ENCODE measurements at regions not wholly inside any gene's neighbourhood (a gene's known extent, or its start where the extent isn't known, plus 50 kb on each side); places are given as distances from the start of the nearest gene placed in this dataset.

DNA sequence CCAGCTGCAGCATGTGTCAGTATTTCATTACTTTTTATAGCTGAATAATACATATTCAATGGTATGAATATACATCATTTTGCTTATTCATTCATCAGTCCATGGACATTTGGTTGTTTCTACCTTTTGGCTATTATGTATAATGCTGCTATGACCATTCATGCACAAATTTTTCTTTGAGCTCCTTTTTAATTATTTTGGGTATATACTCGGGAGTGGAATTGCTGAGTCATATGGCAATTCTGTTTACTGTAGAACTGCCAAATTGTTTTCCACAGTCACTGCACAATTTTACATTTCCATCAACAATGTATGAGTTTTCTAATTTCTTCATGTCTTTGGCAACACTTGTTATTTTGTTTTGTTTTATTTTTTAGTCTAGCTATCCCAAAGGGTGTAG, 405.9 kb upstream of the PITX2 start:
- no peak for TF ChIP-seq TCF12 (IDR thresholded peaks at IDR 0.05; ENCODE audit: low read depth, low read length)
- no peak for TF ChIP-seq POLR2AphosphoS5 (IDR thresholded peaks at IDR 0.05; ENCODE audit: low read depth, low read length)
- no peak for TF ChIP-seq POU5F1 (IDR thresholded peaks at IDR 0.05; ENCODE audit: low read depth, low read length)
- no peak for TF ChIP-seq KDM1A (IDR thresholded peaks at IDR 0.05; ENCODE audit: borderline replicate concordance, low read length)
- no peak for TF ChIP-seq BCL11A (IDR thresholded peaks at IDR 0.05; ENCODE audit: low read depth in 2 of 2, low read length in 2 of 2)
- TF ChIP-seq SP4 (IDR thresholded peaks at IDR 0.05; ENCODE audit: low read length) = no peak
- TF ChIP-seq SIX5 (IDR thresholded peaks at IDR 0.05; ENCODE audit: low read depth, low read length) = no peak
- TF ChIP-seq TAF7 (optimal IDR thresholded peaks at IDR 0.05; ENCODE audit: borderline replicate concordance, low read depth, low read length) = no peak
- H4K8ac ChIP-seq (ENCODE audit: extremely low read depth, insufficient read depth, low read length) = no peak overlapping the region
- H3K27ac ChIP-seq (ENCODE audit: low read depth, low read length) = no peak overlapping the region
- H2BK120ac ChIP-seq (replicated peaks; ENCODE audit: low read depth, low read length) = no peak overlapping the region
- H2BK12ac ChIP-seq (ENCODE audit: low read depth, low read length) = no peak overlapping the region
- H3K23me2 ChIP-seq (ENCODE audit: low read depth, low read length) = no peaks in the 10 kb centered on the region; the same call in 1 of the 2 replicates
- no peaks in the 10 kb centered on the region for H3K9me3 ChIP-seq (ENCODE audit: insufficient read depth in 2 of 2, low read depth in 1 of 2, low read length in 1 of 2)
- 86% methylated on average over 1 of the region's 1 CpG; no CpG with 5 or more reads in 1 of the 2 experiments for WGBS, 2 experiments (ENCODE audit: extremely low coverage in 1 of 2, insufficient coverage in 1 of 2, insufficient read length in 1 of 2, insufficient replicate concordance in 2 of 2, low coverage in 1 of 2, low lambda C conversion rate in 2 of 2, missing lambda C conversion rate in 1 of 2)
- POLR2A ChIA-PET (ENCODE audit: partially characterized antibody) = no interaction called here
- no peak overlapping the region for H4K91ac ChIP-seq (replicated peaks; ENCODE audit: insufficient read length, low read length)
- H3K79me2 ChIP-seq (ENCODE audit: control insufficient read depth in 1 of 2, insufficient read depth in 2 of 2, low read length in 2 of 2) = no peaks in the 10 kb centered on the region
- H3K4me3 ChIP-seq (ENCODE audit: extremely low read depth in 1 of 4, insufficient read depth in 2 of 4, low read depth in 3 of 4, low read length in 4 of 4) = no peak overlapping the region
- H2AK5ac ChIP-seq (ENCODE audit: low read depth, low read length) = no peak overlapping the region
- no peaks in the 10 kb centered on the region for H3K27me3 ChIP-seq (replicated peaks in 1 of 4; ENCODE audit: control insufficient read depth in 3 of 4, extremely low read depth in 1 of 4, insufficient read depth in 3 of 4, low read length in 3 of 4)
- H3K4me1 ChIP-seq (replicated peaks in 1 of 4; ENCODE audit: control insufficient read depth in 3 of 4, insufficient read depth in 4 of 4, low read length in 3 of 4) = no peaks in the 10 kb centered on the region
- H4K5ac ChIP-seq (ENCODE audit: insufficient read length, low read depth, low read length) = no peak overlapping the region
- no peaks in the 10 kb centered on the region for H4K20me1 ChIP-seq (replicated peaks in 1 of 2; ENCODE audit: control insufficient read depth in 1 of 2, insufficient read depth in 2 of 2, low read length in 2 of 2)
- FAIRE-seq (no peak), DNase-seq (ENCODE audit: low read depth in 1 of 2, low spot score in 2 of 2) (no peak)
- H3K4ac ChIP-seq (replicated peaks; ENCODE audit: insufficient read length, low read depth, low read length) = no peak overlapping the region
- no peak overlapping the region for H2AFZ ChIP-seq (ENCODE audit: low read length)
- no peak overlapping the region for H2BK5ac ChIP-seq (ENCODE audit: low read depth, low read length)
- CTCF ChIA-PET (ENCODE audit: partially characterized antibody) = no interaction called here
- H2BK15ac ChIP-seq (ENCODE audit: low read length) = no peak overlapping the region
- H3K79me1 ChIP-seq (ENCODE audit: low read depth, low read length) = no peaks in the 10 kb centered on the region
- no peak overlapping the region for H3K18ac ChIP-seq (ENCODE audit: extremely low read depth, low read length)
- H3K14ac ChIP-seq (ENCODE audit: insufficient read length) = no peak overlapping the region
- no peak overlapping the region for H2BK20ac ChIP-seq (ENCODE audit: low read length)
- H3K23ac ChIP-seq (ENCODE audit: insufficient read length) = no peak overlapping the region
- no peaks in the 10 kb centered on the region for H3K36me3 ChIP-seq (ENCODE audit: control insufficient read depth in 2 of 4, insufficient read depth in 4 of 4, low read length in 3 of 4)
- H3K56ac ChIP-seq (replicated peaks; ENCODE audit: insufficient read length, low read depth, low read length) = no peak overlapping the region
- no peak overlapping the region for H3K4me2 ChIP-seq (ENCODE audit: insufficient read depth in 1 of 2, low read depth in 2 of 2, low read length in 2 of 2)
- no peak overlapping the region for H3K9ac ChIP-seq (replicated peaks in 1 of 4; ENCODE audit: extremely low read depth in 1 of 4, low read depth in 3 of 4, low read length in 3 of 4)
